Effector memory CD4-positive, alpha-beta T cell (primary cell): ENCODE measurements at regions not wholly inside any gene's neighbourhood (a gene's known extent, or its start where the extent isn't known, plus 50 kb on each side); places are given as distances from the start of the nearest gene placed in this dataset.

Experiments
- DNase-seq, 3 donors: peaks; one replicate each; pipeline ENCODE4 v3.0.0-alpha.2; 2020
- H3K27ac ChIP-seq: 2 replicates; pipeline ENCODE4 v1.7.0; 2013; ENCODE audit warnings: mild to moderate bottlenecking, low read length, moderate library complexity; ENCODE audit not compliant: insufficient read depth, poor library complexity, severe bottlenecking
- H3K27me3 ChIP-seq: replicated peaks from 2 replicates; pipeline ENCODE4 v1.7.0; 2013; ENCODE audit warnings: mild to moderate bottlenecking, low read length; ENCODE audit not compliant: insufficient read depth, control insufficient read depth, poor library complexity, severe bottlenecking
- H3K36me3 ChIP-seq: 2 replicates; pipeline ENCODE4 v1.7.0; 2013; ENCODE audit warnings: mild to moderate bottlenecking, low read length, moderate library complexity; ENCODE audit not compliant: control insufficient read depth, insufficient read depth
- H3K4me1 ChIP-seq: 2 replicates; pipeline ENCODE4 v1.7.0; 2013; ENCODE audit warnings: low read length, mild to moderate bottlenecking; ENCODE audit not compliant: control insufficient read depth, insufficient read depth, poor library complexity, severe bottlenecking
- H3K4me3 ChIP-seq: 2 replicates; pipeline ENCODE4 v1.7.0; 2013; ENCODE audit warnings: low read length, low read depth, mild to moderate bottlenecking; ENCODE audit not compliant: insufficient read depth, poor library complexity, severe bottlenecking
- H3K9me3 ChIP-seq: 2 replicates; pipeline ENCODE4 v1.7.0; 2013; ENCODE audit warnings: mild to moderate bottlenecking, low read length, moderate library complexity; ENCODE audit not compliant: control insufficient read depth

- DNase-seq: no peak
- Histone ChIP-seq H3K4me3 (no peak overlapping the region), H3K36me3 (no peaks in the 10 kb centered on the region), H3K27me3 (no peaks in the 10 kb centered on the region), H3K9me3 (no peaks in the 10 kb centered on the region), H3K27ac (no peak overlapping the region), H3K4me1 (no peaks in the 10 kb centered on the region)
These were observed 610.9 kb downstream of the ADGRL2 start for GRCh38 chr1:82411605-82412004.

- H3K36me3 ChIP-seq: no peaks in the 10 kb centered on the region
- H3K27ac ChIP-seq: no peak overlapping the region
- no peaks in the 10 kb centered on the region for H3K9me3 ChIP-seq
- no peaks in the 10 kb centered on the region for H3K27me3 ChIP-seq
- H3K4me3 ChIP-seq: no peak overlapping the region
- DNase-seq: no peak
- no peaks in the 10 kb centered on the region for H3K4me1 ChIP-seq
These were observed 604.6 kb downstream of the ADGRL2 start for GRCh38 chr1:82405333-82405732.

GRCh38 chr1:82401116-82401515 lies 600.4 kb downstream of the ADGRL2 start:
- H3K27me3 ChIP-seq: no peaks in the 10 kb centered on the region
- H3K36me3 ChIP-seq: no peaks in the 10 kb centered on the region
- H3K27ac ChIP-seq: no peak overlapping the region
- H3K9me3 ChIP-seq: no peaks in the 10 kb centered on the region
- no peak for DNase-seq
- no peak overlapping the region for H3K4me3 ChIP-seq
- H3K4me1 ChIP-seq: no peaks in the 10 kb centered on the region

GRCh38 chr1:82400521-82400920 lies 599.8 kb downstream of the ADGRL2 start:
- H3K27ac ChIP-seq: no peak overlapping the region
- no peaks in the 10 kb centered on the region for H3K27me3 ChIP-seq
- H3K36me3 ChIP-seq: no peaks in the 10 kb centered on the region
- no peak for DNase-seq
- no peaks in the 10 kb centered on the region for H3K4me1 ChIP-seq
- H3K4me3 ChIP-seq: no peak overlapping the region
- H3K9me3 ChIP-seq: no peaks in the 10 kb centered on the region

- H3K27me3 ChIP-seq: no peaks in the 10 kb centered on the region
- H3K9me3 ChIP-seq: no peaks in the 10 kb centered on the region
- DNase-seq: no peak
- H3K4me1 ChIP-seq: no peaks in the 10 kb centered on the region
- H3K4me3 ChIP-seq: no peak overlapping the region
- no peak overlapping the region for H3K27ac ChIP-seq
- H3K36me3 ChIP-seq: no peaks in the 10 kb centered on the region
These were observed 598.4 kb downstream of the ADGRL2 start for GRCh38 chr1:82399093-82399492.

GRCh38 chr1:82398357-82398756 lies 597.6 kb downstream of the ADGRL2 start:
- Histone ChIP-seq H3K36me3 (no peaks in the 10 kb centered on the region), H3K4me3 (no peak overlapping the region), H3K27me3 (no peaks in the 10 kb centered on the region), H3K4me1 (no peaks in the 10 kb centered on the region), H3K27ac (no peak overlapping the region), H3K9me3 (no peaks in the 10 kb centered on the region)
- no peak for DNase-seq

GRCh38 chr1:82395440-82395839 lies 594.7 kb downstream of the ADGRL2 start:
- H3K4me3 ChIP-seq: no peak overlapping the region
- no peak for DNase-seq
- no peak overlapping the region for H3K27ac ChIP-seq
- no peaks in the 10 kb centered on the region for H3K36me3 ChIP-seq
- no peaks in the 10 kb centered on the region for H3K4me1 ChIP-seq
- no peaks in the 10 kb centered on the region for H3K9me3 ChIP-seq
- H3K27me3 ChIP-seq: no peaks in the 10 kb centered on the region

GRCh38 chr1:82392946-82393345 lies 592.2 kb downstream of the ADGRL2 start:
- H3K4me3 ChIP-seq: no peak overlapping the region
- H3K27ac ChIP-seq: no peak overlapping the region
- H3K27me3 ChIP-seq: no peaks in the 10 kb centered on the region
- DNase-seq: no peak
- H3K4me1 ChIP-seq: no peaks in the 10 kb centered on the region
- no peaks in the 10 kb centered on the region for H3K36me3 ChIP-seq
- H3K9me3 ChIP-seq: no peaks in the 10 kb centered on the region

GRCh38 chr1:82392513-82392912 lies 591.8 kb downstream of the ADGRL2 start:
- H3K36me3 ChIP-seq: no peaks in the 10 kb centered on the region
- no peaks in the 10 kb centered on the region for H3K4me1 ChIP-seq
- no peak overlapping the region for H3K4me3 ChIP-seq
- no peaks in the 10 kb centered on the region for H3K27me3 ChIP-seq
- DNase-seq: no peak
- no peaks in the 10 kb centered on the region for H3K9me3 ChIP-seq
- no peak overlapping the region for H3K27ac ChIP-seq

GRCh38 chr1:82391712-82392111 lies 591.0 kb downstream of the ADGRL2 start:
- Histone ChIP-seq H3K4me1 (no peaks in the 10 kb centered on the region), H3K9me3 (no peaks in the 10 kb centered on the region), H3K36me3 (no peaks in the 10 kb centered on the region), H3K27ac (no peak overlapping the region), H3K27me3 (no peaks in the 10 kb centered on the region), H3K4me3 (no peak overlapping the region)
- DNase-seq: no peak

- no peaks in the 10 kb centered on the region for H3K36me3 ChIP-seq
- no peak for DNase-seq
- no peaks in the 10 kb centered on the region for H3K4me1 ChIP-seq
- no peak overlapping the region for H3K27ac ChIP-seq
- H3K4me3 ChIP-seq: no peak overlapping the region
- no peaks in the 10 kb centered on the region for H3K27me3 ChIP-seq
- no peaks in the 10 kb centered on the region for H3K9me3 ChIP-seq
These were observed 589.9 kb downstream of the ADGRL2 start for GRCh38 chr1:82390627-82391026.
